ENCODE measurements at regions not wholly inside any gene's neighbourhood (a gene's known extent, or its start where the extent isn't known, plus 50 kb on each side); places are given as distances from the start of the nearest gene placed in this dataset.

- Histone ChIP-seq H3K4me1 (no peaks in the 10 kb centered on the region), H3K27me3 (no peaks in the 10 kb centered on the region), H3K4me3 (no peak overlapping the region), H3K27ac (no peak overlapping the region), H3K9me3 (peaks cover 0 to 3% (median 0%) of the 10 kb centered on the region in 4 donors), H3K36me3 (no peaks in the 10 kb centered on the region)
- no peak for DNase-seq
- TF ChIP-seq CTCF (IDR thresholded peaks at IDR 0.05) (no peak), POLR2A (IDR thresholded peaks at IDR 0.05) (no peak)
Measured at GRCh38 chr2:35294636-35295263, 1060.8 kb upstream of the CRIM1 start.

GRCh38 chr2:35293261-35293660, 1062.3 kb upstream of the CRIM1 start:
- no peaks in the 10 kb centered on the region for H3K36me3 ChIP-seq
- H3K9me3 ChIP-seq, result peaks cover 0 to 3% (median 0%) of the 10 kb centered on the region in 4 donors
- no peaks in the 10 kb centered on the region for H3K27me3 ChIP-seq
- no peaks in the 10 kb centered on the region for H3K4me1 ChIP-seq
- no peak for DNase-seq
- TF ChIP-seq CTCF (IDR thresholded peaks at IDR 0.05), result no peak
- TF ChIP-seq POLR2A (IDR thresholded peaks at IDR 0.05), result no peak
- H3K27ac ChIP-seq, result no peak overlapping the region
- H3K4me3 ChIP-seq, result no peak overlapping the region

- Histone ChIP-seq H3K27me3 (no peaks in the 10 kb centered on the region), H3K9me3 (peaks cover 0 to 3% (median 0%) of the 10 kb centered on the region in 4 donors), H3K27ac (no peak overlapping the region), H3K4me3 (no peak overlapping the region), H3K36me3 (no peaks in the 10 kb centered on the region), H3K4me1 (no peaks in the 10 kb centered on the region)
- TF ChIP-seq POLR2A (IDR thresholded peaks at IDR 0.05) (no peak), CTCF (IDR thresholded peaks at IDR 0.05) (no peak)
- DNase-seq, result no peak
Measured at GRCh38 chr2:35292199-35292598, 1063.4 kb upstream of the CRIM1 start.

- H3K4me3 ChIP-seq, result no peak overlapping the region
- TF ChIP-seq CTCF (IDR thresholded peaks at IDR 0.05) (no peak), POLR2A (IDR thresholded peaks at IDR 0.05) (no peak)
- no peak for DNase-seq
Measured at GRCh38 chr2:35281702-35282101, 1073.9 kb upstream of the CRIM1 start.

GRCh38 chr2:35255826-35256225, 1099.8 kb upstream of the CRIM1 start:
- Histone ChIP-seq H3K27ac (no peak overlapping the region), H3K27me3 (no peaks in the 10 kb centered on the region), H3K4me1 (no peaks in the 10 kb centered on the region), H3K36me3 (no peaks in the 10 kb centered on the region), H3K4me3 (no peak overlapping the region), H3K9me3 (no peaks in the 10 kb centered on the region)
- DNase-seq, result no peak
- no peak for TF ChIP-seq CTCF (IDR thresholded peaks at IDR 0.05)

More at GRCh38 chr2:35281702-35282101, 1073.9 kb upstream of the CRIM1 start:
- Histone ChIP-seq H3K4me1 (no peaks in the 10 kb centered on the region), H3K27ac (no peak overlapping the region), H3K36me3 (no peaks in the 10 kb centered on the region), H3K27me3 (no peaks in the 10 kb centered on the region), H3K9me3 (no peaks in the 10 kb centered on the region)

- DNase-seq, result no peak
Measured at GRCh38 chr2:35251156-35251555, 1104.4 kb upstream of the CRIM1 start.

More at GRCh38 chr2:35251156-35251555, 1104.4 kb upstream of the CRIM1 start:
- Histone ChIP-seq H3K27ac (no peak overlapping the region), H3K4me3 (no peak overlapping the region), H3K9me3 (no peaks in the 10 kb centered on the region), H3K36me3 (no peaks in the 10 kb centered on the region), H3K27me3 (no peaks in the 10 kb centered on the region), H3K4me1 (no peaks in the 10 kb centered on the region)
- TF ChIP-seq POLR2A (IDR thresholded peaks at IDR 0.05), result no peak
- no peak for TF ChIP-seq CTCF (IDR thresholded peaks at IDR 0.05)
